Testis (tissue), 2 donors: ENCODE measurements at regions not wholly inside any gene's neighbourhood (a gene's known extent, or its start where the extent isn't known, plus 50 kb on each side); places are given as distances from the start of the nearest gene placed in this dataset.

Source experiments
- DNase-seq: peaks from one replicate; pipeline ENCODE4 v3.0.0-alpha.2; 2019
- H3K27ac ChIP-seq, 2 donors: fragments of 200-600 bp; sonication (generic); one replicate each; pipeline ENCODE4 v1.5.1; 2019
- H3K27me3 ChIP-seq: fragments of 200-600 bp; sonication (generic); one replicate; pipeline ENCODE4 v1.5.1; 2019
- H3K36me3 ChIP-seq: fragments of 200-600 bp; sonication (generic); one replicate; pipeline ENCODE4 v1.5.1; 2017; ENCODE audit warnings: low read depth; ENCODE audit errors: missing control alignments
- H3K4me1 ChIP-seq: fragments of 200-600 bp; sonication (generic); one replicate; pipeline ENCODE4 v1.5.1; 2019
- H3K4me3 ChIP-seq, 2 donors: fragments of 200-600 bp; sonication (generic); one replicate each; pipeline ENCODE4 v1.5.1; 2017 to 2019
- H3K9me3 ChIP-seq: fragments of 200-600 bp; sonication (generic); one replicate; pipeline ENCODE4 v1.5.1; 2017
- POLR2A ChIP-seq: fragments of 450-650 bp; IDR thresholded peaks from one replicate; pipeline ENCODE4 v1.6.1; 2017; ENCODE audit warnings: antibody characterized with exemption, mild to moderate bottlenecking, moderate library complexity
- WGBS, 2 donors: methylation state at CpG; one replicate each; pipeline ENCODE4 v1.1.5; 2018; 5-methylcytosine and 5-hydroxymethylcytosine counted together
- intact Hi-C: fragments of 100-400 bp; cut with DNase I; formaldehyde crosslinking; loops from one replicate; pipeline ENCODE4 v1.15.1; 2023; ENCODE audit warnings: low total_unique reads
- TF ChIP-seq, protein P1 (sequence below), 3 experiments: fragments of 450-650 bp in 2 of 3; fragments of 200-600 bp in 1 of 3; sonication (generic) in 1 of 3; IDR thresholded peaks; one replicate each; pipeline ENCODE4 v1.5.1; 2016 to 2019; ENCODE audit warnings: antibody characterized with exemption in 3 of 3, mild to moderate bottlenecking in 2 of 3, moderate library complexity in 1 of 3

DNA sequence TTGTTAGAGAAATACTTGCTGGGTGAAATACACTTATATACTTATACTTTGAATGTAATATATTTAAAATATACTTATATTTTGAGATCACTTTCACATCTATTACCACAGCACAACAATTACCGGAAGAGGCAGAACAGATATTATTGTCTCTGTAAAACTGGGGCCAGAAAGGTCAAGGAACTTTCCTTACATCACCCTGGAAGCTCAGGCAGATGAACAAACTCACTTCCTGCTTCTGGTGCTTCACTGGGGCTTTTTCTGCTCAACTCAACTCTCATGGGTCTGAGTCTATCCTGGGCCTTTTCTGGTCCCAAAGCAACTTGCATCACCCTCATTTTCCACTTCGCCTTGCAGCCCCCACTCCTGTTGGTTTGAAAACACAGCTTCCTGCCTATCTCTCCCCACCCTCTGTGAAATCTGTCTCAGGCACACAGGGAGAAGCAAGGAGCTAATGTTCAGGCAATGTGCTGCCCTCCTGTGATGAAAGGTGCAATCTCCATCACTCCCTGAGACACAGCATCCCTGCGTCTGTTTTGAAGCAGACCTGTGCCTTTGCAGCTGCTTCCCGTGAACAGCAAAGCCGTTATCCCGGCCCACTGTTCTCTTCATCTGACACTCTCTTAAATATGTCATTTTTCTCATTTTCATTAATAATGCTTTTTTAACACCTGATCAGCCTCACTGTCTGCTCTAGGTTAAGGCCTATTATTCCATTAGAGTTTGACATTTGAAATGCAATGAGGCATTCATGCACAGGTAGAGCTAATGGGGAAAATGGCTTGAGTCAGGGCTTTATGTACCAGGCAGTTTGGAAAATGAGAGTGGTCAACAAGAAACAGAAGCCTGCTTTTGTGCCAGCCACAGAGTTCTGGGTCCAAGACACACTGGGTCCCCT lies 251.9 kb upstream of the CHAC2 start:
- Histone ChIP-seq H3K27ac (no peak overlapping the region), H3K27me3 (no peaks in the 10 kb centered on the region), H3K36me3 (no peaks in the 10 kb centered on the region), H3K4me1 (no peaks in the 10 kb centered on the region), H3K4me3 (no peak overlapping the region), H3K9me3 (no peaks in the 10 kb centered on the region)
- intact Hi-C loops = no loop called here
- TF ChIP-seq, protein P1, sequence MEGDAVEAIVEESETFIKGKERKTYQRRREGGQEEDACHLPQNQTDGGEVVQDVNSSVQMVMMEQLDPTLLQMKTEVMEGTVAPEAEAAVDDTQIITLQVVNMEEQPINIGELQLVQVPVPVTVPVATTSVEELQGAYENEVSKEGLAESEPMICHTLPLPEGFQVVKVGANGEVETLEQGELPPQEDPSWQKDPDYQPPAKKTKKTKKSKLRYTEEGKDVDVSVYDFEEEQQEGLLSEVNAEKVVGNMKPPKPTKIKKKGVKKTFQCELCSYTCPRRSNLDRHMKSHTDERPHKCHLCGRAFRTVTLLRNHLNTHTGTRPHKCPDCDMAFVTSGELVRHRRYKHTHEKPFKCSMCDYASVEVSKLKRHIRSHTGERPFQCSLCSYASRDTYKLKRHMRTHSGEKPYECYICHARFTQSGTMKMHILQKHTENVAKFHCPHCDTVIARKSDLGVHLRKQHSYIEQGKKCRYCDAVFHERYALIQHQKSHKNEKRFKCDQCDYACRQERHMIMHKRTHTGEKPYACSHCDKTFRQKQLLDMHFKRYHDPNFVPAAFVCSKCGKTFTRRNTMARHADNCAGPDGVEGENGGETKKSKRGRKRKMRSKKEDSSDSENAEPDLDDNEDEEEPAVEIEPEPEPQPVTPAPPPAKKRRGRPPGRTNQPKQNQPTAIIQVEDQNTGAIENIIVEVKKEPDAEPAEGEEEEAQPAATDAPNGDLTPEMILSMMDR (IDR thresholded peaks at IDR 0.05) = no peak
- TF ChIP-seq POLR2A = no peak
- 69 to 73% methylated on average over 6 of the region's 6 CpGs for WGBS, 2 donors
- DNase-seq = peak; percentile 27

DNA sequence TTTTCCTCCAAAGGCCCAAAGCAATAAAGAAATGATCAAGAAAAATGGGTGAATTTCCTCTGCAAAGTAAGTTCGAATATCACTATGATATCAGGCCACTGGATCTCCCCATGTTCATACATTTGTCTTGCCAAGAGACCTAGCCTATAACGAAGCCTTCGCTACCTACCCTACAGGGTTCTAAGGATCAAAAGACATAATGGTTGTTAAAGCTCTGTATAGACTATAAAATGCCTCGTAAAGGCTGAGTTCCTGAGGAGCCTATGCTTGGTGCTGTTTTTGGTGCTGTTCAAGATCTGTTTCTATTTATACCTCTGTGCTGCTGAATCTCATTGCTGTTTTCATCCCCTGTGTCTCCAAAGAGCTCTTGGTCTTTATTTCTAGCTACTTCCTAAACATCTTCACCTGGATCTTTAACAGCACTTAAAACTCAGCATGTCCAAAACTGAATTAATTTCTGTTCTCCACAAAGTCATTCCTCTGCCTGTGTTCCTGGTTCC lies 254.4 kb upstream of the CHAC2 start:
- no peak for TF ChIP-seq POLR2A
- TF ChIP-seq, protein P1 (IDR thresholded peaks at IDR 0.05) = no peak
- Histone ChIP-seq H3K27ac (no peak overlapping the region), H3K4me3 (no peak overlapping the region), H3K9me3 (no peaks in the 10 kb centered on the region), H3K36me3 (no peaks in the 10 kb centered on the region), H3K27me3 (no peaks in the 10 kb centered on the region), H3K4me1 (no peaks in the 10 kb centered on the region)
- no peak for DNase-seq
- WGBS, 2 donors = 83 to 87% methylated on average over 4 of the region's 4 CpGs
- intact Hi-C loops = no loop called here

DNA sequence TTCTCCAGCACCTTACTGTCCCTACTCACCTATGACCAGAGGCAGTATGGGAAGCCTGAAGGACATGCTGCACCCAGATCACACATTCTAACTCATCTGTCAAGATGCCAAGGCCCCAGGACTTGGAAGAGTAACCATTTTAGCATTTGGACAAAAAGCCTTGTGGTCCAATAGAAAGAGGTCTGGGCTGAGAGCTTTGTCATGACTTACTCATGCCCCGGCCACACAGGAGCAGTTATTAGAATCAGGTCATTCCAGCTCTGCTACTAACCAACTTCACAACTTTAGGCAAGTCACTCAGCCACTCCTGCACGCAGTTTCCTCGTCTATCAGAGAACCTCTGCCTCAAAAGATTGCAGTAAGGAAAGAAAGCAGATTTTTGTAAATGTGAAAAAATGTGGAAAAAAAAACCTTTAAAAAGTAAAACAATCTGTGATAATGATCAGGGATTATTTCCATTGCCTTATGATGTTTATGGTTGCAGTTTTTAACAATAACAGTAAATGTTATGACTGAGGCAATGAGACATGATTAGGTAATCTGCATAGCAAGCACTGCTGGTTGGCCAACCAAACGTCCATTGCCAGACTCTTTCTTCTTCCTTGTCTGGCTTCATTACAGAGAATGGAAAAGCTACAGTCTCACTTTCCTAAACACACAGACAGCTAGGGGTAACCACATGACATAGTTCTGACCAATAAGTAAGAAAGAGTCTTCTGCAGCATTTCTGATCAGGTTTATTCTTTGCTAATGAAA lies 255.4 kb upstream of the CHAC2 start:
- H3K27ac ChIP-seq = no peak overlapping the region
- intact Hi-C loops = no loop called here
- TF ChIP-seq POLR2A = no peak
- TF ChIP-seq, protein P1 (IDR thresholded peaks at IDR 0.05) = no peak

DNA sequence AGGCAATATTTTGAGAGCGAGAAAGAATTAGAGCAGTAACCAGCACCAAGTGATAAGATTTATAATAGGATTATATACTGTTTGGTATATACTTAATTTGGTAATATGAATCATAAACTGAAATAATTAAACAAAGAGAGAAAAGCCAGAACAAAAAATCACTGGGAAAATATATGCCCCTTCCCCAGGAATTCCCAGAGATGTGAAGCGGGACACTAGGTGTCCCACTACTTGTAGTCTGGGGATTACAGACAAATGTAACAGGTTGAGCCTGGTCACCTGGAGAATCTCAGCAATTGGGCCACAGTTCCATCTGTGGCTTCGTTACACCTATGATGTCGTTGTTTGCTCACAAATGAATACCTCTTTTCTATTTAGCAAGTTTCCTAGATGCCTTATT lies 256.1 kb upstream of the CHAC2 start:
- Histone ChIP-seq H3K9me3 (no peaks in the 10 kb centered on the region), H3K36me3 (no peaks in the 10 kb centered on the region), H3K4me3 (no peak overlapping the region), H3K27ac (no peak overlapping the region), H3K4me1 (no peaks in the 10 kb centered on the region), H3K27me3 (no peaks in the 10 kb centered on the region)
- TF ChIP-seq, protein P1 (IDR thresholded peaks at IDR 0.05) = no peak
- TF ChIP-seq POLR2A = no peak
- WGBS, 2 donors = 87 to 95% methylated on average over 4 of the region's 4 CpGs
- intact Hi-C loops = no loop called here
- no peak for DNase-seq

More for the DNA sequence above, 255.4 kb upstream of the CHAC2 start:
- H3K9me3 ChIP-seq = no peaks in the 10 kb centered on the region
- H3K27me3 ChIP-seq = no peaks in the 10 kb centered on the region
- no peak overlapping the region for H3K4me3 ChIP-seq
- no peaks in the 10 kb centered on the region for H3K4me1 ChIP-seq
- H3K36me3 ChIP-seq = no peaks in the 10 kb centered on the region
- WGBS, 2 donors = 77 to 81% methylated on average over 4 of the region's 4 CpGs
- no peak for DNase-seq
